SK-N-SH treated with all-trans-retinoic acid at 6 μM for 48 hours (cell line): ENCODE measurements at regions not wholly inside any gene's neighbourhood (a gene's known extent, or its start where the extent isn't known, plus 50 kb on each side); places are given as distances from the start of the nearest gene placed in this dataset.

Experiments
- ESRRG ChIP-seq: fragments of 250-450 bp; sonication (Bioruptor Pico); IDR thresholded peaks from 2 replicates; pipeline ENCODE4 v1.6.1; 2021; ENCODE audit warnings: mild to moderate bottlenecking
- GLIS3 ChIP-seq: fragments of 250-450 bp; sonication (Bioruptor Pico); IDR thresholded peaks from 2 replicates; pipeline ENCODE4 v1.5.0; 2020; ENCODE audit warnings: mild to moderate bottlenecking, moderate library complexity
- PATZ1 ChIP-seq: fragments of 250-450 bp; sonication (Bioruptor Pico); IDR thresholded peaks from 2 replicates; pipeline ENCODE4 v1.8.0; 2020; ENCODE audit warnings: mild to moderate bottlenecking, moderate library complexity, borderline replicate concordance
- POU6F1 ChIP-seq: fragments of 250-450 bp; sonication (Bioruptor Pico); IDR thresholded peaks from 2 replicates; pipeline ENCODE4 v1.8.0; 2021; ENCODE audit warnings: low read depth, mild to moderate bottlenecking, moderate library complexity, borderline replicate concordance
- ZNF8 ChIP-seq: fragments of 450-650 bp; formaldehyde crosslinking; IDR thresholded peaks from 2 replicates; pipeline ENCODE4 v1.5.0; 2020; ENCODE audit warnings: mild to moderate bottlenecking, moderate library complexity

- no peak for TF ChIP-seq ESRRG (CRISPR knock-in tag)
- TF ChIP-seq PATZ1 (CRISPR knock-in tag): no peak
- TF ChIP-seq GLIS3: no peak
- no peak for TF ChIP-seq POU6F1 (CRISPR knock-in tag)
- TF ChIP-seq ZNF8 (CRISPR knock-in tag): no peak
Measured at GRCh38 chrX:109844986-109845385, 111.9 kb upstream of the ACSL4 start.
